ENCODE measurements at regions not wholly inside any gene's neighbourhood (a gene's known extent, or its start where the extent isn't known, plus 50 kb on each side); places are given as distances from the start of the nearest gene placed in this dataset.

DNA sequence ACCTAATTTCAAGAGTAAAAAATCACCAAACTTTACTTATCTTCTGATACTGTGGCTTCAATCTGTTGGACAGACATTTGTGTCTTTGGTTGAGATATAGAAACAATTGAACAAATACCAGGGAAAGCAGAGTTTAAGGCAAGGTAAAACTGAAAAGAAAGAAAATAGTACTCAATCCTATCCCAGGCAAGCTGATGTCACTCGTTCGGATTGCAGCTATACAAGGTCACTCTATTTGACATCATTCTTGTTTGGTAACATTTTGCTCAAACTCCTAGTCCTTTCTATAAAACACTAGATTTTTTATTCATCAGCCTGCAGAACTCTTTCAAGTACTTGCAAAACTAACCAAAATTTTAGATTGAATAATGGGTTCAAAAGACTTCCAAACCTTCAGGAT lies 91.9 kb upstream of the ANKRD55 start:
- TF ChIP-seq CTCF (IDR thresholded peaks at IDR 0.05), result no peak
- no peak for TF ChIP-seq ZFX (IDR thresholded peaks at IDR 0.05; ENCODE audit: borderline replicate concordance)
